SKM-1 (cell line): ENCODE measurements at regions not wholly inside any gene's neighbourhood (a gene's known extent, or its start where the extent isn't known, plus 50 kb on each side); places are given as distances from the start of the nearest gene placed in this dataset.
"Not testable (repeated sequence)": the region's sequence is repeated elsewhere in the genome, so short reads cannot be mapped to it uniquely, and the experiment has no call there.

Experiments used
- DNase-seq: peaks from one replicate; lab custom pipeline; 2025; ENCODE audit not compliant: unreplicated experiment; lab: John Stamatoyannopoulos, UW

GRCh38 chr1:214715126-214715525 is 112.1 kb downstream of the CENPF start:
- no peak for DNase-seq

- DNase-seq, result no peak
These were observed 114.4 kb downstream of the CENPF start for GRCh38 chr1:214717351-214717750.

- DNase-seq, result no peak
These were observed 115.7 kb downstream of the CENPF start for GRCh38 chr1:214718724-214719123.

GRCh38 chr1:214719207-214719606 is 116.2 kb downstream of the CENPF start:
- DNase-seq, result no peak

GRCh38 chr1:214720561-214720960 is 117.6 kb downstream of the CENPF start:
- no peak for DNase-seq

GRCh38 chr1:214727274-214727673 is 124.3 kb downstream of the CENPF start:
- no peak for DNase-seq

GRCh38 chr1:214739621-214740238 is 136.7 kb downstream of the CENPF start:
- DNase-seq, result no peak

- DNase-seq, result no peak
These were observed 137.5 kb downstream of the CENPF start for GRCh38 chr1:214740471-214740870.

- no peak for DNase-seq
These were observed 144.1 kb downstream of the CENPF start for GRCh38 chr1:214747050-214747635.

GRCh38 chr1:214753236-214753852 is 150.3 kb downstream of the CENPF start:
- no peak for DNase-seq

- no peak for DNase-seq
These were observed 158.0 kb downstream of the CENPF start for GRCh38 chr1:214761030-214761429.

GRCh38 chr1:214762902-214763301 is 159.9 kb downstream of the CENPF start:
- no peak for DNase-seq

GRCh38 chr1:214764502-214764901 is 161.5 kb downstream of the CENPF start:
- DNase-seq, result no peak

- no peak for DNase-seq
These were observed 164.2 kb downstream of the CENPF start for GRCh38 chr1:214767221-214767620.

GRCh38 chr1:214769666-214770065 is 166.7 kb downstream of the CENPF start:
- DNase-seq, result not testable (repeated sequence)

GRCh38 chr1:214777364-214777763 is 174.4 kb downstream of the CENPF start:
- DNase-seq, result no peak

GRCh38 chr1:214791961-214792360 is 189.0 kb downstream of the CENPF start:
- DNase-seq, result no peak

- no peak for DNase-seq
These were observed 189.7 kb downstream of the CENPF start for GRCh38 chr1:214792527-214793186.

- DNase-seq, result no peak
These were observed 190.7 kb downstream of the CENPF start for GRCh38 chr1:214793708-214794107.

GRCh38 chr1:214801191-214801590 is 198.2 kb downstream of the CENPF start:
- no peak for DNase-seq

GRCh38 chr1:214808845-214809460 is 206.0 kb downstream of the CENPF start:
- DNase-seq, result no peak

GRCh38 chr1:214816603-214817002 is 213.6 kb downstream of the CENPF start:
- no peak for DNase-seq
